HL-60 (cell line): ENCODE measurements at regions not wholly inside any gene's neighbourhood (a gene's known extent, or its start where the extent isn't known, plus 50 kb on each side); places are given as distances from the start of the nearest gene placed in this dataset.

ENCODE experiments used
- CTCF ChIP-seq: IDR thresholded peaks from one replicate; pipeline ENCODE4 v1.5.1; 2011; ENCODE audit warnings: low read length, control low read depth, inconsistent platforms; ENCODE audit not compliant: insufficient read depth
- POLR2AphosphoS5 ChIP-seq: IDR thresholded peaks from 2 replicates; pipeline ENCODE4 v1.6.1; 2012; ENCODE audit warnings: low read depth

- TF ChIP-seq CTCF = no peak
- no peak for TF ChIP-seq POLR2AphosphoS5
Observed at GRCh38 chr3:30963223-30963722, 68.8 kb upstream of the GADL1 start.
